Activated naive CD4-positive, alpha-beta T cell treated with anti-CD3 and anti-CD28 coated beads, Interleukin-2, amount 50 U/mL, for 72 hours (primary cell): ENCODE measurements at regions not wholly inside any gene's neighbourhood (a gene's known extent, or its start where the extent isn't known, plus 50 kb on each side); places are given as distances from the start of the nearest gene placed in this dataset.

Experiments used
- ATAC-seq, 2 donors: fragments of 150-1000 bp; cut with Tn5 transposase; 2 replicates each; pipeline ENCODE4 v1.10.0; 2021; ENCODE audit warnings: mild to moderate bottlenecking in 2 of 2, moderate library complexity in 2 of 2
- DNase-seq, 2 donors: peaks; one replicate each; pipeline ENCODE4 v3.0.0; 2021 to 2022; ENCODE audit warnings: low spot score in 2 of 2
- H3K27ac Mint-ChIP-seq, 2 donors: one replicate each; pipeline ENCODE4 v1.8.0; 2022; ENCODE audit warnings: mild to moderate bottlenecking in 2 of 2, mixed read lengths in 2 of 2
- H3K36me3 Mint-ChIP-seq, 2 donors: one replicate each; pipeline ENCODE4 v1.8.0; 2022; ENCODE audit warnings: mixed read lengths in 2 of 2
- H3K9me3 Mint-ChIP-seq, 2 donors: one replicate each; pipeline ENCODE4 v1.8.0; 2022; ENCODE audit warnings: mixed read lengths in 2 of 2

- ATAC-seq: no peak
- Mint-ChIP-seq H3K9me3 (peaks cover 10% of the 10 kb centered on the region in 2 donors), H3K27ac (no peak overlapping the region), H3K36me3 (peaks cover 0 to 6% of the 10 kb centered on the region in 2 donors)
- DNase-seq: no peak
Observed at GRCh38 chr13:75151081-75151643, 330.8 kb downstream of the TBC1D4 start.

DNA sequence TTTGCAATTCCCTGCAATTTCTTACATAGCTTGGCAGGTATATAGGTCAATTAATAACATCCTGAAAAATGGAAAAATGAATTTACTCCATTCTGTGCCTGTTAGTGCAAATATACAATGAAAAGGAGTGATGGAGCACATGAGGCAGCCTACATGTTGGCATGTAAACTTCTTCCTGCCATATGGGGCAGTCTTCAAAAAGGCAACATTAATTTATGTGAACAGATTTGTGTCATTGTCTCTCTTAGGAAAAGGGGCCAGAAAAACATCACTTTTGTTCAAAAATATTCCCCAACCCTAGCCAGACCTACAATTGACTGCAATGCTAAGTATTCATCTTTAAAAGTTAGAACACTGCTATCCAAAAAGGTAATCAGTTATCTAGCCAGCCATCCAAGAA is 332.2 kb downstream of the TBC1D4 start:
- ATAC-seq (no peak), DNase-seq (no peak)
- Mint-ChIP-seq H3K27ac (no peak overlapping the region), H3K36me3 (peaks cover 0 to 6% of the 10 kb centered on the region in 2 donors), H3K9me3 (peaks cover 10% of the 10 kb centered on the region in 2 donors)

DNA sequence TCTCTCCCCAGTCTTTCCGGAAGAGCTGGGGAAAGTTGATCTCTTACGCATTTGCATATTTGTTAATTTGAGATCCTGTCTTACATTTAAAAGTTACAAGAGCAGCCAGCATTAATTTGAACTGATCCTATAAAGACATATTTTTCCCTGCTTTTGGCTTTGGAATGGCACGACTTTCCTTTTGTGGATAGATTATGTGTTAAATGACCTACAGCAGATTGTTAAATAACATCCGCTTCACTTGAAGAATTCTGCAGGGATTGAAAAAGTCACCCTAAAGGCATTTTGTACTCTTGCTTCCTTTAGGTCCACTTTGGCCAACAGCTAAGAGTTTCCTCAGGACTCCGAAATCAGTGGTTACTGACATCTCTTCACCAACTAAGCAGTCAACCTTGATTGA is 334.0 kb downstream of the TBC1D4 start:
- peaks cover 8% of the 10 kb centered on the region in 2 donors for H3K9me3 Mint-ChIP-seq
- H3K27ac Mint-ChIP-seq: no peak overlapping the region
- DNase-seq: no peak
- H3K36me3 Mint-ChIP-seq: peaks cover 0 to 6% of the 10 kb centered on the region in 2 donors
- no peak for ATAC-seq

GRCh38 chr13:75146436-75146835 is 335.5 kb downstream of the TBC1D4 start:
- Mint-ChIP-seq H3K36me3 (no peaks in the 10 kb centered on the region), H3K9me3 (no peaks in the 10 kb centered on the region), H3K27ac (no peak overlapping the region)
- DNase-seq: no peak
- ATAC-seq: no peak

DNA sequence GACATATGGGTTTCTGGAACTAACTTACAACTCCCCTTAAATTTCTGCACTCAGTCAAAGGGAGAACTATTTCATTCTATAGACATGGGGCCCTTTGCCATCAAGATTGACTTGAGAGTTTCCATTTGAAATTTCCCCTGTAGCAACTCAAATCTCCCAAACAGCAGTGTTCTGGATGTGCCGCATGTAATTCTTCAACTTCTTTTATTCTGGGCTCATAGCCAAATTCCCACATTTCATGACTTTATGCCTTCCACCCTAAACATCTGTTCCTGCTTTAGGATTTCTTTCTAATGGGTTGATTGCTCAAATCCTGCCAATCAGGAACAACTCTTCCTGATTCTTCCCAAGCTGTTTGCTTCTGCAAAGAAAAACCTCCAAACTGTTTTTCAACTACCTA is 336.0 kb downstream of the TBC1D4 start:
- Mint-ChIP-seq H3K27ac (no peak overlapping the region), H3K9me3 (no peaks in the 10 kb centered on the region), H3K36me3 (no peaks in the 10 kb centered on the region)
- no peak for ATAC-seq
- no peak for DNase-seq

DNA sequence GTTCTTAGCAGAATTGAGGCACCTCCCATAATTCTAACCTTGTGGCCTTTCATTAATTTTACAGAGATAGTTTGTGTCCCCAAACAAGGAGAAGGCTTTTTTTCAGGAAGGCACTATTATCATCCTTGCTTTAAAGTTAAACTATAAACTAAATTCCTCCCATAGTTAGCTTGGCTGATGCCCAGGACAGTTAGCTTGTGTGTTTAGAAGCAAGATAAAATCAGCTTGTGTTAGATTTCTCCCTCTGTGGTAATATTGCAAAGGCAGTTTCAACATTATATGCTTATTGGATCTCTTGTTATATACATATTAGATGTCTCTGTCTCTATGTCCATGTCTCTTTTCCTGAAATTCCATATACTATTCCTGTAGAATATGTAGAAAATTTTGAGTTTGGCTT is 342.7 kb downstream of the TBC1D4 start:
- no peak for DNase-seq
- ATAC-seq: no peak
- Mint-ChIP-seq H3K9me3 (peaks cover 8 to 9% of the 10 kb centered on the region in 2 donors), H3K36me3 (peaks cover 0 to 7% of the 10 kb centered on the region in 2 donors), H3K27ac (no peak overlapping the region)

- H3K36me3 Mint-ChIP-seq: peaks cover 0 to 7% of the 10 kb centered on the region in 2 donors
- H3K27ac Mint-ChIP-seq: no peak overlapping the region
- no peak for ATAC-seq
- peaks cover 8 to 9% of the 10 kb centered on the region in 2 donors for H3K9me3 Mint-ChIP-seq
- no peak for DNase-seq
Observed at GRCh38 chr13:75137911-75138571, 343.9 kb downstream of the TBC1D4 start.

DNA sequence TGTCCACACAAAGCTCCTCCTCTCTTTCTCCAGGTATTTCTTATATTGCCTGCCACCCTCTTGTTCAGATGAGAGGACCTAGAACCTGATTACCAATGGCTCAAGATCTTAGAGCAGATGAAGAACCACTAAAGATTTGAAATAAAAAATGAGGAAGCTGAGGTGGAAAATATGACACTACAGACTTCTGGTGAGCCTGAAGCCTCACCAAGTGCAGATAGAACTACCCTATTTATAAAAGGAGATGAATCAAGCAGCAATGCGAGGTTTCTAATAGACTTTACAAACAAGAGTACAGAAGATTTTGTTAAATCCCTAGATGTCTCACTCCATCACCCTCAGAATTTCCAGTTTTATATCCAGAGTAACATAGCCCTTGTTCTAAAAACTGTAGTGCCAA is 345.8 kb downstream of the TBC1D4 start:
- Mint-ChIP-seq H3K36me3 (peaks cover 0 to 7% of the 10 kb centered on the region in 2 donors), H3K9me3 (peaks cover 8 to 9% of the 10 kb centered on the region in 2 donors), H3K27ac (no peak overlapping the region)
- DNase-seq (no peak), ATAC-seq (no peak)

- Mint-ChIP-seq H3K9me3 (peaks cover 8 to 9% of the 10 kb centered on the region in 2 donors), H3K27ac (no peak overlapping the region), H3K36me3 (peaks cover 0 to 7% of the 10 kb centered on the region in 2 donors)
- ATAC-seq (no peak), DNase-seq (no peak)
Observed at GRCh38 chr13:75135325-75135825, 346.6 kb downstream of the TBC1D4 start.

GRCh38 chr13:75132701-75133695 is 349.0 kb downstream of the TBC1D4 start:
- Mint-ChIP-seq H3K36me3 (peaks cover 0 to 7% of the 10 kb centered on the region in 2 donors), H3K9me3 (peaks cover 5 to 8% of the 10 kb centered on the region in 2 donors), H3K27ac (no peak overlapping the region)
- no peak for DNase-seq
- ATAC-seq: no peak

GRCh38 chr13:75129331-75129730 is 352.6 kb downstream of the TBC1D4 start:
- H3K36me3 Mint-ChIP-seq: no peaks in the 10 kb centered on the region
- no peak for DNase-seq
- H3K9me3 Mint-ChIP-seq: peaks cover 0 to 5% of the 10 kb centered on the region in 2 donors
- peak in 1 of 2 donors; percentile 28 for ATAC-seq
- no peak overlapping the region for H3K27ac Mint-ChIP-seq

DNA sequence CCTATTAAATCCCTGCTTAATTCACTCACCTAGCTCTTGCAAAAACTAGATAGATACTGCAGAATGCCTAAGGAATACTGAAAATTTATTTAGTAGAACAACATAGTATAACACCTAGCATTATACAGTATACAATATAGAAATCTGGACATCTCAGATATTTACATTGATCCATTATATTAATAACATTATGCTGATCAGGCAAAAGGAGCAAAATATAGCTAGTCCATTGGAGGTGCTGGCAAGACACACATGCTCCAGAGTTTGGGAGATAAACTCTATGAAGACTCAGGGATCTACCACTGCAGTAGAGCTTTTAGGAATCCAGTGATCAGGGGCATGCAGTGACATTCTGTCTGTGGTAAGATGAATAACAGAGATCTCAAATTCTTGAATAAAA is 357.6 kb downstream of the TBC1D4 start:
- DNase-seq (no peak), ATAC-seq (no peak)
- Mint-ChIP-seq H3K9me3 (peaks cover 0 to 5% of the 10 kb centered on the region in 2 donors), H3K36me3 (no peaks in the 10 kb centered on the region), H3K27ac (no peak overlapping the region)

GRCh38 chr13:75123428-75123827 is 358.5 kb downstream of the TBC1D4 start:
- Mint-ChIP-seq H3K36me3 (no peaks in the 10 kb centered on the region), H3K9me3 (peaks cover 0 to 5% of the 10 kb centered on the region in 2 donors), H3K27ac (no peak overlapping the region)
- no peak for ATAC-seq
- no peak for DNase-seq

DNA sequence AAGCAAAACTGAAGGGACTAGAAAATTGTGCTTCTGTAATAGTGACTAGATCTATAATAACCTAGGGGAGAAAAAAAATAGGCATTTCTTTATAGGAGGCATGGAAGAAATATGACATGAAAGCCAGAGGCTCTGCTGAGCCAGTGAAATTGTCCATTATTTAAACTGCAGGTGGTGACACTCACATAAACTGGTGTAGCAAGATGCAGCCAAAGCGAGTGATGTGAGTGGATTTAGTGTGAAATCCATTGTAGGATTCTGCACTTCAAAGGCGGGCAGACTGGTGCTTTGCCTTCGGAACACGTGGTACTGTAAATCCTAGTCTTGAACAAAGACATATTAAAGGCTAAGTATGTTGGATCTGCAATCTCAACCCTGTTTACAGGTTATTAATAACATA is 361.9 kb downstream of the TBC1D4 start:
- no peak overlapping the region for H3K27ac Mint-ChIP-seq
- ATAC-seq (no peak), DNase-seq (no peak)
- H3K36me3 Mint-ChIP-seq: no peaks in the 10 kb centered on the region
- H3K9me3 Mint-ChIP-seq: no peaks in the 10 kb centered on the region

- ATAC-seq (no peak), DNase-seq (no peak)
- H3K9me3 Mint-ChIP-seq: peaks cover 4 to 6% of the 10 kb centered on the region in 2 donors
- H3K27ac Mint-ChIP-seq: no peak overlapping the region
- H3K36me3 Mint-ChIP-seq: no peaks in the 10 kb centered on the region
Observed at GRCh38 chr13:75115171-75115570, 366.8 kb downstream of the TBC1D4 start.

- H3K9me3 Mint-ChIP-seq: peaks cover 3% of the 10 kb centered on the region in 2 donors
- DNase-seq (no peak), ATAC-seq (no peak)
- no peak overlapping the region for H3K27ac Mint-ChIP-seq
- no peaks in the 10 kb centered on the region for H3K36me3 Mint-ChIP-seq
Observed at GRCh38 chr13:75103976-75104375, 378.0 kb downstream of the TBC1D4 start.
